Cerebellar nuclear complex (tissue), 1 donor: ENCODE measurements at regions not wholly inside any gene's neighbourhood (a gene's known extent, or its start where the extent isn't known, plus 50 kb on each side); places are given as distances from the start of the nearest gene placed in this dataset.

ENCODE experiments used
- DNase-seq, 2 experiments: peaks; one replicate each; lab custom pipeline; 2025; lab: John Stamatoyannopoulos, UW

GRCh38 chr1:229971141-229971540, 95.9 kb upstream of the GALNT2 start:
- no peak for DNase-seq

- no peak for DNase-seq
Measured at GRCh38 chr1:229972600-229973296, 94.3 kb upstream of the GALNT2 start.

- no peak for DNase-seq
Measured at GRCh38 chr1:229973297-229973612, 93.8 kb upstream of the GALNT2 start.

GRCh38 chr1:229975047-229975446, 92.0 kb upstream of the GALNT2 start:
- DNase-seq = no peak

- no peak for DNase-seq
Measured at GRCh38 chr1:229980009-229980408, 87.0 kb upstream of the GALNT2 start.

- no peak for DNase-seq
Measured at GRCh38 chr1:229981736-229982135, 85.3 kb upstream of the GALNT2 start.

GRCh38 chr1:229984310-229984991, 82.6 kb upstream of the GALNT2 start:
- DNase-seq = no peak

GRCh38 chr1:229984992-229985612, 81.9 kb upstream of the GALNT2 start:
- no peak for DNase-seq

GRCh38 chr1:229985613-229986010, 81.4 kb upstream of the GALNT2 start:
- DNase-seq = no peak

GRCh38 chr1:229986737-229987337, 80.2 kb upstream of the GALNT2 start:
- DNase-seq = no peak

GRCh38 chr1:229987953-229988352, 79.1 kb upstream of the GALNT2 start:
- no peak for DNase-seq

GRCh38 chr1:229988534-229988933, 78.5 kb upstream of the GALNT2 start:
- no peak for DNase-seq

- no peak for DNase-seq
Measured at GRCh38 chr1:229989591-229990248, 77.3 kb upstream of the GALNT2 start.

GRCh38 chr1:229990326-229990725, 76.7 kb upstream of the GALNT2 start:
- DNase-seq = no peak

- DNase-seq = no peak
Measured at GRCh38 chr1:229991104-229991513, 75.9 kb upstream of the GALNT2 start.

- no peak for DNase-seq
Measured at GRCh38 chr1:229991724-229992333, 75.2 kb upstream of the GALNT2 start.

- DNase-seq = no peak
Measured at GRCh38 chr1:229993060-229993459, 74.0 kb upstream of the GALNT2 start.

GRCh38 chr1:229993894-229994293, 73.1 kb upstream of the GALNT2 start:
- DNase-seq = no peak

- DNase-seq = no peak
Measured at GRCh38 chr1:229999004-229999670, 67.9 kb upstream of the GALNT2 start.

GRCh38 chr1:230000493-230001184, 66.4 kb upstream of the GALNT2 start:
- no peak for DNase-seq
